T-helper 2 cell (primary cell): ENCODE measurements at regions not wholly inside any gene's neighbourhood (a gene's known extent, or its start where the extent isn't known, plus 50 kb on each side); places are given as distances from the start of the nearest gene placed in this dataset.
"Not testable (repeated sequence)": the region's sequence is repeated elsewhere in the genome, so short reads cannot be mapped to it uniquely, and the experiment has no call there.

Experiments
- DNase-seq, 5 experiments: peaks; one replicate each; pipeline versions ENCODE4 v3.0.0 to v3.0.0-alpha.2; 2012 to 2022

GRCh38 chr1:186775881-186776560 is 52.7 kb upstream of the PLA2G4A start:
- DNase-seq: peak in 1 of 5 experiments; percentile 78

- DNase-seq: no peak
Observed at GRCh38 chr1:186775036-186775435, 53.7 kb upstream of the PLA2G4A start.

- no peak for DNase-seq
Observed at GRCh38 chr1:186772228-186772627, 56.5 kb upstream of the PLA2G4A start.

- DNase-seq: no peak
Observed at GRCh38 chr1:186770421-186770820, 58.3 kb upstream of the PLA2G4A start.

- no peak for DNase-seq
Observed at GRCh38 chr1:186768906-186769305, 59.8 kb upstream of the PLA2G4A start.

GRCh38 chr1:186765446-186765845 is 63.3 kb upstream of the PLA2G4A start:
- no peak for DNase-seq

GRCh38 chr1:186763107-186763506 is 65.6 kb upstream of the PLA2G4A start:
- peak in 1 of 5 experiments; percentile 81 for DNase-seq

GRCh38 chr1:186762653-186763052 is 66.1 kb upstream of the PLA2G4A start:
- no peak for DNase-seq

GRCh38 chr1:186761358-186761757 is 67.4 kb upstream of the PLA2G4A start:
- DNase-seq: no peak

- no peak for DNase-seq
Observed at GRCh38 chr1:186760446-186760845, 68.3 kb upstream of the PLA2G4A start.

- DNase-seq: not testable (repeated sequence)
Observed at GRCh38 chr1:186758896-186759606, 69.7 kb upstream of the PLA2G4A start.

GRCh38 chr1:186757851-186758250 is 70.9 kb upstream of the PLA2G4A start:
- no peak for DNase-seq

- no peak for DNase-seq
Observed at GRCh38 chr1:186754542-186755145, 74.1 kb upstream of the PLA2G4A start.

- no peak for DNase-seq
Observed at GRCh38 chr1:186753241-186753640, 73.0 kb upstream of the PTGS2 start.

- DNase-seq: no peak
Observed at GRCh38 chr1:186750257-186750656, 70.0 kb upstream of the PTGS2 start.

GRCh38 chr1:186749820-186750219 is 69.6 kb upstream of the PTGS2 start:
- no peak for DNase-seq

- no peak for DNase-seq
Observed at GRCh38 chr1:186747661-186748060, 67.4 kb upstream of the PTGS2 start.

GRCh38 chr1:186745531-186746146 is 65.4 kb upstream of the PTGS2 start:
- no peak for DNase-seq

- DNase-seq: no peak
Observed at GRCh38 chr1:186741640-186742039, 61.4 kb upstream of the PTGS2 start.

- peak in 1 of 5 experiments; percentile 88 for DNase-seq
Observed at GRCh38 chr1:186740324-186740723, 60.1 kb upstream of the PTGS2 start.

GRCh38 chr1:186739515-186739914 is 59.3 kb upstream of the PTGS2 start:
- no peak for DNase-seq

GRCh38 chr1:186738926-186739325 is 58.7 kb upstream of the PTGS2 start:
- peak in 1 of 5 experiments; percentile 95 for DNase-seq

- no peak for DNase-seq
Observed at GRCh38 chr1:186736971-186737685, 56.9 kb upstream of the PTGS2 start.
